ENCODE measurements at regions not wholly inside any gene's neighbourhood (a gene's known extent, or its start where the extent isn't known, plus 50 kb on each side); places are given as distances from the start of the nearest gene placed in this dataset.

DNA sequence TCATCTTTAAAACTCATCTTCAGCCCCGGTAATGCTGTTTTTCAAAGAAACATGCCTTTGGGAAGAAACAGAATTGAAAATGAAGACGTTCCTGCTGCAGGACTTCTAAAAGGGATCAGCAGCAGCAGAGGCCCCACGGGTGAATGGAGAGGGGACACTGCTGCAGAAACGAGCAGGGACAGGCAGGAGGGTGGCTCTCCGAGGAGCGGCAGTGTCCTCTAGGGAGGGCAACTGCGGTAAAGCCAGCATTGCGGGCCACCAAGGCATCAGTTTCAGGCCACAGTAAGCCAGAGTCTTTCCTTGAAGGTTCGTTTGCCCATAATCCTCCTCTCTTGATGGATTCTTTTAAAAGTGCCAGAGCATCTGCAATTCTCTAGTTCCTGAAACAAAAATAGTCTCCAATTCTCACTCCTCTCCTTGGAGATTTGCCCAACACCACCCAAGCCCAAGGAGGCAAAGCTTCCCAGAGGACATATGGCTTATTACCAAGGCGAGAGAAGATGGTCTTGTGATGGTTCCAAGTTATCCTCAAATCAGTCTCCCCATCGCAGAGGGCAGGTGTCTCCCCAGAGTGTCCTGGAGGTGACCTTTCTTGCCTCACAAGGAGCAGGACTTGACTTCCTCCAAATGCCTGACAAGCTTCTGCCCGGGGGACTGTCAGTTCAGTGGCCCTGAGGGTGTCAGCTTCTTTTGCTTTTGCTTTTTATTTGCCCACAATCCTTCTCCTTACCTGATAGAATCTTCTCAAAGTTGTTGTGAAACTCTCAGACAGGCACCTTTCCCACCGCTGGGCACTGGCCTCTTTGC, 341.1 kb upstream of the B3GAT1 start:
- ATAC-seq, result no peak
- 73 to 78% (median 76%) methylated on average over 13 of the region's 13 CpGs for WGBS, 4 donors
- Histone ChIP-seq H3K27ac (no peak overlapping the region), H3K4me1 (no peaks in the 10 kb centered on the region), H3K9me3 (peaks cover 0 to 7% (median 0%) of the 10 kb centered on the region in 12 donors), H3K27me3 (peaks cover 0 to 53% (median 0%) of the 10 kb centered on the region in 9 donors), H3K36me3 (no peaks in the 10 kb centered on the region), H3K4me3 (no peak overlapping the region)
- no peak for DNase-seq
- TF ChIP-seq, protein P1, sequence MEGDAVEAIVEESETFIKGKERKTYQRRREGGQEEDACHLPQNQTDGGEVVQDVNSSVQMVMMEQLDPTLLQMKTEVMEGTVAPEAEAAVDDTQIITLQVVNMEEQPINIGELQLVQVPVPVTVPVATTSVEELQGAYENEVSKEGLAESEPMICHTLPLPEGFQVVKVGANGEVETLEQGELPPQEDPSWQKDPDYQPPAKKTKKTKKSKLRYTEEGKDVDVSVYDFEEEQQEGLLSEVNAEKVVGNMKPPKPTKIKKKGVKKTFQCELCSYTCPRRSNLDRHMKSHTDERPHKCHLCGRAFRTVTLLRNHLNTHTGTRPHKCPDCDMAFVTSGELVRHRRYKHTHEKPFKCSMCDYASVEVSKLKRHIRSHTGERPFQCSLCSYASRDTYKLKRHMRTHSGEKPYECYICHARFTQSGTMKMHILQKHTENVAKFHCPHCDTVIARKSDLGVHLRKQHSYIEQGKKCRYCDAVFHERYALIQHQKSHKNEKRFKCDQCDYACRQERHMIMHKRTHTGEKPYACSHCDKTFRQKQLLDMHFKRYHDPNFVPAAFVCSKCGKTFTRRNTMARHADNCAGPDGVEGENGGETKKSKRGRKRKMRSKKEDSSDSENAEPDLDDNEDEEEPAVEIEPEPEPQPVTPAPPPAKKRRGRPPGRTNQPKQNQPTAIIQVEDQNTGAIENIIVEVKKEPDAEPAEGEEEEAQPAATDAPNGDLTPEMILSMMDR (IDR thresholded peaks at IDR 0.05), result no peak
- TF ChIP-seq POLR2A (IDR thresholded peaks at IDR 0.05), result no peak
- intact Hi-C loops (cut with DNase I), result no loop called here

GRCh38 chr11:134752526-134752925, 340.5 kb upstream of the B3GAT1 start:
- intact Hi-C loops (cut with DNase I), result no loop called here
- Histone ChIP-seq H3K9me3 (peaks cover 0 to 9% (median 0%) of the 10 kb centered on the region in 12 donors), H3K36me3 (no peaks in the 10 kb centered on the region), H3K27ac (no peak overlapping the region), H3K4me1 (no peaks in the 10 kb centered on the region), H3K27me3 (peaks cover 0 to 47% (median 0%) of the 10 kb centered on the region in 9 donors), H3K4me3 (no peak overlapping the region)
- no peak for ATAC-seq
- TF ChIP-seq, protein P1 (IDR thresholded peaks at IDR 0.05), result no peak
- TF ChIP-seq POLR2A (IDR thresholded peaks at IDR 0.05), result no peak
- DNase-seq, result no peak
- WGBS, 4 donors, result 86 to 92% (median 87%) methylated on average over 6 of the region's 6 CpGs

- ATAC-seq (no peak), DNase-seq (no peak)
- H3K9me3 ChIP-seq, result peaks cover 0 to 16% (median 2%) of the 10 kb centered on the region in 12 donors
- no peaks in the 10 kb centered on the region for H3K36me3 ChIP-seq
- H3K27ac ChIP-seq, result no peak overlapping the region
- TF ChIP-seq, protein P1 (IDR thresholded peaks at IDR 0.05), result no peak
- no peak for TF ChIP-seq POLR2A (IDR thresholded peaks at IDR 0.05)
- intact Hi-C loops (cut with DNase I), result no loop called here
- no peak overlapping the region for H3K4me3 ChIP-seq
- H3K27me3 ChIP-seq, result peaks cover 0 to 40% (median 0%) of the 10 kb centered on the region in 9 donors
- 87 to 88% (median 88%) methylated on average over 6 of the region's 6 CpGs for WGBS, 4 donors
- H3K4me1 ChIP-seq, result no peaks in the 10 kb centered on the region
Observed at GRCh38 chr11:134751766-134752165, 339.7 kb upstream of the B3GAT1 start.

- H3K27ac ChIP-seq, result no peak overlapping the region
- H3K9me3 ChIP-seq, result peaks cover 0 to 23% (median 2%) of the 10 kb centered on the region in 12 donors
- no peak overlapping the region for H3K4me3 ChIP-seq
- DNase-seq (peak in 2 of 5 donors; percentile 3 to 5), ATAC-seq (no peak)
- peaks cover 0 to 40% (median 0%) of the 10 kb centered on the region in 9 donors for H3K27me3 ChIP-seq
- 77 to 88% (median 83%) methylated on average over 8 of the region's 8 CpGs for WGBS, 4 donors
- H3K36me3 ChIP-seq, result no peaks in the 10 kb centered on the region
- no peak for TF ChIP-seq POLR2A (IDR thresholded peaks at IDR 0.05)
- TF ChIP-seq, protein P1 (IDR thresholded peaks at IDR 0.05), result no peak
- intact Hi-C loops (cut with DNase I), result no loop called here
- no peaks in the 10 kb centered on the region for H3K4me1 ChIP-seq
Observed at GRCh38 chr11:134751031-134751585, 339.1 kb upstream of the B3GAT1 start.

Data from heart left ventricle (tissue), 16 donors.